GM12878 (cell line): ENCODE measurements at regions not wholly inside any gene's neighbourhood (a gene's known extent, or its start where the extent isn't known, plus 50 kb on each side); places are given as distances from the start of the nearest gene placed in this dataset.

Source experiments
- ATAC-seq: fragments of 200-7000 bp; cut with Tn5 transposase; 3 replicates; pipeline ENCODE4 v1.9.1; 2020; ENCODE audit warnings: mild to moderate bottlenecking, moderate library complexity
- BruUV-seq: library from RNA; stranded (reverse); fragments of 400-500 nt; replicated peaks from 2 replicates; lab custom pipeline; 2021; lab: Mats Ljungman, UMichigan
- CTCF ChIA-PET: fragments of 300-600 bp; sonication (Branson Sonifier 250); formaldehyde crosslinking; extraction: SDS; loops from one replicate; lab custom pipeline; 2021; ENCODE audit warnings: inconsistent platforms; lab: Yijun Ruan, JAX
- POLR2A ChIA-PET: fragments of 350-600 bp; formaldehyde crosslinking; extraction: SDS; loops from one replicate; lab custom pipeline; 2021; ENCODE audit warnings: inconsistent platforms; lab: Charles Lee
- RAD21 ChIA-PET: fragments of 300-600 bp; sonication (Branson Sonifier 250); formaldehyde crosslinking; loops from one replicate; lab custom pipeline; 2023; ENCODE audit warnings: antibody characterized with exemption; ENCODE audit not compliant: unreplicated experiment; lab: Charles Lee
- SMC1A ChIA-PET: fragments of 300-600 bp; sonication (Branson Sonifier 250); formaldehyde crosslinking; loops from one replicate; lab custom pipeline; 2023; ENCODE audit not compliant: unreplicated experiment, uncharacterized antibody; lab: Charles Lee
- DNase-seq: peaks from one replicate; pipeline ENCODE4 v3.0.0-alpha.2; 2011; ENCODE audit warnings: low read depth, low spot score
- FAIRE-seq: peaks from 3 replicates; lab custom pipeline; 2011; peaks lifted over from hg19 to GRCh38; lab: Jason Lieb, UNC
- H2AFZ ChIP-seq: 2 replicates; pipeline ENCODE4 v1.6.0; 2011; ENCODE audit warnings: low read depth, low read length, control low read depth; ENCODE audit not compliant: control insufficient read depth
- H3K27ac ChIP-seq: 2 replicates; pipeline ENCODE4 v1.5.1; 2011; ENCODE audit warnings: control low read depth; ENCODE audit not compliant: control insufficient read depth, insufficient read depth
- H3K27me3 ChIP-seq, 2 experiments: replicated peaks in 1 of 2; 2 replicates each; pipeline versions ENCODE4 v1.6.0 to v1.6.1; 2011; ENCODE audit warnings: low read length in 1 of 2; ENCODE audit not compliant: control insufficient read depth in 2 of 2, insufficient read depth in 2 of 2
- H3K36me3 ChIP-seq, 2 experiments: 2 replicates each; pipeline ENCODE4 v1.5.1; 2011; ENCODE audit warnings: low read length in 1 of 2; ENCODE audit not compliant: control insufficient read depth in 2 of 2, insufficient read depth in 2 of 2
- H3K4me1 ChIP-seq: 2 replicates; pipeline ENCODE4 v1.6.1; 2011; ENCODE audit warnings: mild to moderate bottlenecking, low read length, moderate library complexity, mixed read lengths; ENCODE audit not compliant: control insufficient read depth, insufficient read depth
- H3K4me2 ChIP-seq: 2 replicates; pipeline ENCODE4 v1.6.0; 2011; ENCODE audit warnings: control low read depth; ENCODE audit not compliant: control insufficient read depth, insufficient read depth
- H3K4me3 ChIP-seq: fragments of 200-600 bp; sonication (generic); 2 replicates; pipeline ENCODE4 v1.5.1; 2016
- H3K79me2 ChIP-seq: 2 replicates; pipeline ENCODE4 v1.6.0; 2011; ENCODE audit warnings: low read length; ENCODE audit not compliant: control insufficient read depth, insufficient read depth
- H3K9ac ChIP-seq: 2 replicates; pipeline ENCODE4 v1.8.0; 2011; ENCODE audit warnings: low read length, control low read depth, mixed read lengths; ENCODE audit not compliant: control insufficient read depth, insufficient read depth
- H3K9me3 ChIP-seq: replicated peaks from 3 replicates; pipeline ENCODE4 v1.5.1; 2011; ENCODE audit warnings: mild to moderate bottlenecking, low read length; ENCODE audit not compliant: control insufficient read depth, insufficient read depth
- H4K20me1 ChIP-seq: 2 replicates; pipeline ENCODE4 v1.6.0; 2011; ENCODE audit not compliant: control insufficient read depth, insufficient read depth
- BCLAF1 ChIP-seq: fragments of 450-650 bp; IDR thresholded peaks from 2 replicates; pipeline ENCODE4 v1.6.1; 2017; ENCODE audit warnings: antibody characterized with exemption, mild to moderate bottlenecking, moderate library complexity
- CTCF ChIP-seq, 3 experiments: IDR thresholded peaks in 2 of 3; conservative IDR thresholded peaks in 1 of 3; 2 replicates each; pipeline ENCODE4 v1.5.1; 2011; ENCODE audit warnings: low read depth in 3 of 3, low read length in 3 of 3, mild to moderate bottlenecking in 3 of 3, control low read depth in 2 of 3, moderate library complexity in 2 of 3, inconsistent platforms in 1 of 3, mixed read lengths in 1 of 3; ENCODE audit not compliant: control insufficient read depth in 2 of 3, insufficient read depth in 1 of 3; ENCODE audit errors: extremely low read depth in 1 of 3
- FOS ChIP-seq: IDR thresholded peaks from 3 replicates; pipeline ENCODE4 v1.6.1; 2011; ENCODE audit warnings: borderline replicate concordance; ENCODE audit not compliant: insufficient read length; ENCODE audit errors: extremely low read depth
- HDAC6 ChIP-seq: fragments of 200-600 bp; sonication (generic); IDR thresholded peaks from one replicate; pipeline ENCODE4 v1.8.0; 2017; ENCODE audit warnings: antibody characterized with exemption; ENCODE audit not compliant: unreplicated experiment
- MAX ChIP-seq: IDR thresholded peaks from 2 replicates; pipeline ENCODE4 v1.6.1; 2012; ENCODE audit warnings: low read depth, low read length, improper control_type of control experiment
- PAX5 ChIP-seq: IDR thresholded peaks from 2 replicates; pipeline ENCODE4 v1.6.1; 2011; ENCODE audit warnings: low read depth, low read length, borderline replicate concordance
- PML ChIP-seq: IDR thresholded peaks from 2 replicates; pipeline ENCODE4 v1.6.1; 2012; ENCODE audit warnings: low read length, inconsistent platforms
- RAD21 ChIP-seq: IDR thresholded peaks from 2 replicates; pipeline ENCODE4 v1.6.1; 2011; ENCODE audit warnings: mild to moderate bottlenecking, low read depth, low read length, moderate library complexity; ENCODE audit not compliant: insufficient read depth
- SPI1 ChIP-seq: IDR thresholded peaks from 2 replicates; pipeline ENCODE4 v1.6.1; 2011; ENCODE audit warnings: low read depth, mild to moderate bottlenecking, low read length, moderate library complexity, borderline replicate concordance; ENCODE audit not compliant: insufficient read depth
- ZNF384 ChIP-seq: IDR thresholded peaks from 2 replicates; pipeline ENCODE4 v1.6.1; 2012; ENCODE audit warnings: low read depth, mild to moderate bottlenecking, low read length, improper control_type of control experiment, borderline replicate concordance
- WGBS: methylation state at CpG from one replicate; pipeline ENCODE4 v1.1.6; 2016; ENCODE audit warnings: low lambda C conversion rate; ENCODE audit not compliant: insufficient replicate concordance, insufficient coverage; ENCODE audit errors: missing lambda C conversion rate; 5-methylcytosine and 5-hydroxymethylcytosine counted together
- in situ Hi-C: fragments of 300-500 bp; cut with MboI; formaldehyde crosslinking; loops from 9 replicates; pipeline ENCODE4 v1.14.3; 2018; ENCODE audit warnings: mixed read lengths
- intact Hi-C: fragments of 100-400 bp; cut with micrococcal nuclease; formaldehyde crosslinking; loops from one replicate; pipeline ENCODE4 v1.14.2; 2022; ENCODE audit not compliant: unreplicated experiment

GRCh38 chr11:25733777-25734176, 598.2 kb upstream of the ANO3 start:
- POLR2A ChIA-PET = no interaction called here
- Histone ChIP-seq H3K36me3 (no peaks in the 10 kb centered on the region), H3K79me2 (no peaks in the 10 kb centered on the region), H3K4me2 (no peak overlapping the region), H3K27me3 (no peaks in the 10 kb centered on the region), H2AFZ (no peak overlapping the region), H3K9ac (no peak overlapping the region), H3K4me1 (no peaks in the 10 kb centered on the region), H3K27ac (no peak overlapping the region), H4K20me1 (no peaks in the 10 kb centered on the region), H3K9me3 (no peaks in the 10 kb centered on the region), H3K4me3 (no peak overlapping the region)
- BruUV-seq = no TSS peak
- in situ Hi-C loops (no loop called here), intact Hi-C loops (no loop called here)
- RAD21 ChIA-PET = no interaction called here
- ATAC-seq (no peak), DNase-seq (no peak), FAIRE-seq (no peak)
- CTCF ChIA-PET = no interaction called here
- SMC1A ChIA-PET = no interaction called here
- TF ChIP-seq FOS (no peak), MAX (no peak), SPI1 (no peak)
- 0% methylated on average over 2 of the region's 2 CpGs for WGBS

- Histone ChIP-seq H3K9me3 (no peaks in the 10 kb centered on the region), H3K27me3 (no peaks in the 10 kb centered on the region), H3K4me2 (no peak overlapping the region), H3K27ac (no peak overlapping the region), H3K79me2 (no peaks in the 10 kb centered on the region), H3K4me1 (no peaks in the 10 kb centered on the region), H4K20me1 (no peaks in the 10 kb centered on the region), H3K36me3 (no peaks in the 10 kb centered on the region), H3K4me3 (no peak overlapping the region), H3K9ac (no peak overlapping the region), H2AFZ (no peak overlapping the region)
- POLR2A ChIA-PET = no interaction called here
- DNase-seq (no peak), FAIRE-seq (no peak), ATAC-seq (no peak)
- in situ Hi-C loops (no loop called here), intact Hi-C loops (no loop called here)
- RAD21 ChIA-PET = interaction anchor here (0.6 kb wide), 1 partner anchor 372 kb away, joined by 4 read pairs; no protein-coding TSS in a partner anchor
- BruUV-seq = no TSS peak
- TF ChIP-seq CTCF (IDR thresholded peaks at IDR 0.05 in 2 of 3, conservative IDR thresholded peaks at IDR 0.05 in 1 of 3; ENCODE audit: control insufficient read depth in 2 of 3, extremely low read depth in 1 of 3, insufficient read depth in 1 of 3, low read depth in 3 of 3, low read length in 3 of 3) = peak; percentile 19 to 35 (median 25); a peak in 4 of 6 replicates
- no peak for TF ChIP-seq HDAC6
- no peak for TF ChIP-seq BCLAF1
- no peak for TF ChIP-seq PAX5
- TF ChIP-seq PML = no peak
- TF ChIP-seq ZNF384 = no peak
- TF ChIP-seq RAD21 = peak; percentile 35; the same call in 1 of the 2 replicates
- SMC1A ChIA-PET = interaction anchor here (0.6 kb wide), 1 partner anchor 331 kb away, joined by 3 read pairs; no protein-coding TSS in a partner anchor
- CTCF ChIA-PET = interaction anchor here (0.6 to 1.2 kb wide), 3 partner anchors 16 to 424 kb away, joined by 3 to 5 read pairs (median 4); no protein-coding TSS in a partner anchor
- WGBS = 0% methylated on average over 2 of the region's 2 CpGs
Observed at GRCh38 chr11:25734591-25735211, 597.2 kb upstream of the ANO3 start.
